Vagina (tissue), 2 donors: ENCODE measurements at regions not wholly inside any gene's neighbourhood (a gene's known extent, or its start where the extent isn't known, plus 50 kb on each side); places are given as distances from the start of the nearest gene placed in this dataset.

Experiments
- CTCF ChIP-seq, 3 experiments: fragments of 450-650 bp in 2 of 3; fragments of 200-600 bp in 1 of 3; sonication (generic) in 1 of 3; IDR thresholded peaks; one replicate each; pipeline ENCODE4 v1.5.1; 2017 to 2019; ENCODE audit warnings: antibody characterized with exemption in 3 of 3, mild to moderate bottlenecking in 2 of 3, moderate library complexity in 2 of 3
- POLR2A ChIP-seq, 2 donors: fragments of 450-650 bp; IDR thresholded peaks; one replicate each; pipeline ENCODE4 v1.6.1; 2017; ENCODE audit warnings: antibody characterized with exemption in 2 of 2, mild to moderate bottlenecking in 2 of 2, moderate library complexity in 2 of 2
- POLR2AphosphoS5 ChIP-seq, 2 donors: sonication (generic); formaldehyde crosslinking; IDR thresholded peaks; one replicate each; pipeline ENCODE4 v1.9.0; 2017; ENCODE audit warnings: antibody characterized with exemption in 2 of 2, mild to moderate bottlenecking in 2 of 2, low read depth in 1 of 2; ENCODE audit not compliant: insufficient read depth in 1 of 2

DNA sequence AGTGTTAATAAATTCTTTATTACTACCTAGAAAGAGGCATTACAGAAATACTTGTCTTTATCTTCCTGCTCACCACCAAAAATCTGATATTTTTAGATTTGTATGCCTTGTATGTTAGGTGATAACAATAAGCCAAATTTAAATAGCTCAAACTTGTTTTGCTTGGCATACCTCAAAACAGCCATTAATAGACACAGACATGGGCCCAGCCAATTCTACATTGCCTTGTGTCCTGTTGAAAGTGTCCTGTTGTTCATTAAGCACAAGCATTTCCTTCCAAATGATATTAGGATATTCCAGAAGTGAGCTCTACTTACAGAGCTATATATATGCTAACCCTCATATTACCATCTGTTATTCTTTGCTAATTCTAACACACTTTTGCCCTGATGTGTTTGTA, 438.6 kb upstream of the ZNF385D start:
- TF ChIP-seq CTCF (IDR thresholded peaks at IDR 0.05) (no peak), POLR2A (IDR thresholded peaks at IDR 0.05) (no peak), POLR2AphosphoS5 (IDR thresholded peaks at IDR 0.05; ENCODE audit: insufficient read depth in 1 of 2, low read depth in 1 of 2) (no peak)
